ENCODE measurements at regions not wholly inside any gene's neighbourhood (a gene's known extent, or its start where the extent isn't known, plus 50 kb on each side); places are given as distances from the start of the nearest gene placed in this dataset.

DNA sequence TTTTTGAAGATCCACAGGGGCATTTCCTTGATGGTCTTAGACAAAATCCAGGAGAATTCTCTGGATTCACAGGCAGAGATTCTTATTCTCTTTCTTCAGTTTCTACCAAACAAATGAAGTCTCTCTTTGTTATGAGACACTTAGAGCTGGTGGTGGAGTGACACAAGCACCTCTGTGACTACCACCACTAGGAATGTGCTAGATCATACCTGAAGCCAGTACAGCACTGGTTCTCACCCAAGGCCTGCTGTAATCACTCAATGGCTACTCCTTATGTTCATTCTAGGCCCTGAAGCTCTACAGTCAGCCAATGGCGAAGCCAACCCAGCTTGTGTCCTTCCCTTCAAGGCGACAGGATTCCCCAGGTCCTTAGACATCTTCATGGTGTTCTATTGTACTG lies 482.3 kb downstream of the TRAM1L1 start:
- no TSS peak for BruUV-seq (replicated peaks)
- H3K36me3 Mint-ChIP-seq (ENCODE audit: insufficient read depth, unreplicated experiment) = no peaks in the 10 kb centered on the region
- no peak for DNase-seq

DNA sequence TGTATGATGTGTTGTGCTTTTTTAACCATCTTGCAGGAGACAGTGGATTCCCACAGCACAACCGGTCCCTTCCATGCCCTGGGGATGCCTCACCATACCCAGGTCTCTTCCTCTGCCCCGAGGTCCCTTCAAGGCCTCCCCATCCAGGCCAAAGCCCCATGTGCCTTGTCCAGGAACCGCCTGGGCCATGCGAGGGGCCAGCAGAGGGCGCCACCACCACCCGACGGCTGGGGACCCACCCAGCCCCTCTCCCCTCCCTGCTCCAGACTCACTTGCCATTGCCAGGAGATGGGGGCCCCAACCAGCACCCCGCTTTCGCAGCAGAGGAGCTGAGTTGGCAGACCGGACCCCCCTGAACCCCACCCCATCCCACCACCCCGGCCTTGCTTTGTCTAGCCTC lies 485.5 kb downstream of the TRAM1L1 start:
- Mint-ChIP-seq H3K9me3 (ENCODE audit: low read depth, unreplicated experiment) (no peaks in the 10 kb centered on the region), H3K4me3 (ENCODE audit: low read depth, unreplicated experiment) (no peak overlapping the region), H3K27ac (ENCODE audit: unreplicated experiment) (no peak overlapping the region), H3K36me3 (ENCODE audit: insufficient read depth, unreplicated experiment) (no peaks in the 10 kb centered on the region), H3K27me3 (ENCODE audit: unreplicated experiment) (no peaks in the 10 kb centered on the region), H3K4me1 (ENCODE audit: low read depth, unreplicated experiment) (no peaks in the 10 kb centered on the region)
- no peak for DNase-seq
- BruUV-seq (replicated peaks) = no TSS peak
- TF ChIP-seq, protein P1, sequence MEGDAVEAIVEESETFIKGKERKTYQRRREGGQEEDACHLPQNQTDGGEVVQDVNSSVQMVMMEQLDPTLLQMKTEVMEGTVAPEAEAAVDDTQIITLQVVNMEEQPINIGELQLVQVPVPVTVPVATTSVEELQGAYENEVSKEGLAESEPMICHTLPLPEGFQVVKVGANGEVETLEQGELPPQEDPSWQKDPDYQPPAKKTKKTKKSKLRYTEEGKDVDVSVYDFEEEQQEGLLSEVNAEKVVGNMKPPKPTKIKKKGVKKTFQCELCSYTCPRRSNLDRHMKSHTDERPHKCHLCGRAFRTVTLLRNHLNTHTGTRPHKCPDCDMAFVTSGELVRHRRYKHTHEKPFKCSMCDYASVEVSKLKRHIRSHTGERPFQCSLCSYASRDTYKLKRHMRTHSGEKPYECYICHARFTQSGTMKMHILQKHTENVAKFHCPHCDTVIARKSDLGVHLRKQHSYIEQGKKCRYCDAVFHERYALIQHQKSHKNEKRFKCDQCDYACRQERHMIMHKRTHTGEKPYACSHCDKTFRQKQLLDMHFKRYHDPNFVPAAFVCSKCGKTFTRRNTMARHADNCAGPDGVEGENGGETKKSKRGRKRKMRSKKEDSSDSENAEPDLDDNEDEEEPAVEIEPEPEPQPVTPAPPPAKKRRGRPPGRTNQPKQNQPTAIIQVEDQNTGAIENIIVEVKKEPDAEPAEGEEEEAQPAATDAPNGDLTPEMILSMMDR (IDR thresholded peaks at IDR 0.05; ENCODE audit: unreplicated experiment) = no peak
- intact Hi-C loops (cut with micrococcal nuclease; ENCODE audit: unreplicated experiment) = no loop called here
- CTCF ChIA-PET = interaction anchor here (0.7 kb wide), 1 partner anchor 1446 kb away, joined by 4 read pairs; no protein-coding TSS in a partner anchor

More for the DNA sequence above, 482.3 kb downstream of the TRAM1L1 start:
- H3K4me1 Mint-ChIP-seq (ENCODE audit: low read depth, unreplicated experiment) = no peaks in the 10 kb centered on the region
- TF ChIP-seq, protein P1 (IDR thresholded peaks at IDR 0.05; ENCODE audit: unreplicated experiment) = no peak
- H3K9me3 Mint-ChIP-seq (ENCODE audit: low read depth, unreplicated experiment) = no peaks in the 10 kb centered on the region
- intact Hi-C loops (cut with micrococcal nuclease; ENCODE audit: unreplicated experiment) = no loop called here
- CTCF ChIA-PET = no interaction called here
- no peaks in the 10 kb centered on the region for H3K27me3 Mint-ChIP-seq (ENCODE audit: unreplicated experiment)
- no peak overlapping the region for H3K27ac Mint-ChIP-seq (ENCODE audit: unreplicated experiment)
- no peak overlapping the region for H3K4me3 Mint-ChIP-seq (ENCODE audit: low read depth, unreplicated experiment)

DNA sequence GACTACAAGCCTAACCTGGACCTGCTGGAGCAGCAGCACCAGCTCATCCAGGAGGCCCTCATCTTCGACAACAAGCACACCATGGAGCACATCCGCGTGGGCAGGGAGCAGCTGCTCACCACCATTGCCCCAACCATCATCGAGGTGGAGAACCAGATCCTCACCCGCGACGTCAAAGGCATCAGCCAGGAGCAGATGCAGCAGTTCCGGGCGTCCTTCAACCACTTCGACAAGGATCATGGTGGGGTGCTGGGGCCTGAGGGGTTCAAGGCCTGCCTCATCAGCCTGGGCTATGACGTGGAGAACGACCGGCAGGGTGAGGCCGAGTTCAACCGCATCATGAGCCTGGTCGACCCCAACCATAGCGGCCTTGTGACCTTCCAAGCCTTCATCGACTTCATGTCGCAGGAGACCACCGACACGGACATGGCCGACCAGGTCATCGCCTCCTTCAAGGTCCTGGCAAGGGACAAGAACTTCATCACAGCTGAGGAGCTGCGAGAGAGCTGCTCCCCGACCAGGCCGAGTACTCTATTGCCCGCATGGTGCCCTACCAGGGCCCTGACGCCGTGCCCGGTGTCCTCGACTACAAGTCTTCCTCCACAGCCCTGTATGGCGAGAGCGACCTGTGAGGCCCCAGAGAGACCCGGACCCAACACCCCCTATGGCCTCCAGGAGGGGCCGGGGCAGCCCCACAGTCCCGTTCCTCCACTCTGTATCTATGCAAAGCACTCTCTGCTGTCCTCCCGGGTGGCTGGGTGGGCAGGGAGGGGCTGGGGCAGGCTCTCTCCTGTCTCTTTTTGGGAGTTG lies 486.2 kb downstream of the TRAM1L1 start:
- H3K9me3 Mint-ChIP-seq (ENCODE audit: low read depth, unreplicated experiment) = no peaks in the 10 kb centered on the region
- BruUV-seq (replicated peaks) = no TSS peak
- CTCF ChIA-PET = no interaction called here
- no peak overlapping the region for H3K27ac Mint-ChIP-seq (ENCODE audit: unreplicated experiment)
- DNase-seq = no peak
- intact Hi-C loops (cut with micrococcal nuclease; ENCODE audit: unreplicated experiment) = no loop called here
- H3K27me3 Mint-ChIP-seq (ENCODE audit: unreplicated experiment) = no peaks in the 10 kb centered on the region
- no peaks in the 10 kb centered on the region for H3K4me1 Mint-ChIP-seq (ENCODE audit: low read depth, unreplicated experiment)
- no peak overlapping the region for H3K4me3 Mint-ChIP-seq (ENCODE audit: low read depth, unreplicated experiment)
- H3K36me3 Mint-ChIP-seq (ENCODE audit: insufficient read depth, unreplicated experiment) = no peaks in the 10 kb centered on the region
- TF ChIP-seq, protein P1 (IDR thresholded peaks at IDR 0.05; ENCODE audit: unreplicated experiment) = no peak

DNA sequence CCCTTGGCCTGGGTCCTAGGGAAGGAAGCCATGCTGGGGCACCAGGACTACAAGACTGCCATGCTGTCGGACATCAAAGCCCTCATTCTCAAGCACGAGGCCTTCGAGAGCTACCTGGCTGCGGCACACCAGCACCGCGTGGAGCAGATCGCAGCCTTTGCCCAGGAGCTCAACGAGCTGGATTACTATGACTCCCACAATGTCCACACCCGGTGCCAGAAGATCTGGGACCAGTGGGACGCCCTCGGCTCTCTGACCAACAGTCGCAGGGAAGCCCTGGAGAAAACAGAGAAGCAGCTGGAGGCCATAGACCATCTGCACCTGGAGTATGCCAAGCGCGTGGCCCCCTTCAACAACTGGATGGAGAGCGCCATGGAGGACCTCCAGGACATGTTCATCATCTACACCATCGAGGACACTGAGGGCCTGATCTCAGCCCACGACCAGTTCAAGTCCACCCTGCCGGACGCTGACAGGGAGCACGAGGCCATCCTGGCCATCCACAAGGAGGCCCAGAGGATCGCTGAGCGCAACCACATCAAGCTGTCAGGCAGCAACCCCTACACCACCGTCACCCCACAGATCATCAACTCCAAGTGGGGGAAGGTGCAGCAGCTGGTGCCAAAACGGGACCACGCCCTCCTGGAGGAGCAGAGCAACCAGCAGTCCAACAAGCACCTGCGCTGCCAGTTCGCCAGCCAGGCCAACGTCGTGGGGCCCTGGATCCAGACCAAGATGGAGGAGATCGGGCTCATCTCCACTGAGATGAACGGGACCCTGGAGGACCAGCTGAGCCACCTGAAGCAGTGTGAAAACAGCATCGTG lies 487.0 kb downstream of the TRAM1L1 start:
- CTCF ChIA-PET = no interaction called here
- Mint-ChIP-seq H3K27ac (ENCODE audit: unreplicated experiment) (no peak overlapping the region), H3K4me3 (ENCODE audit: low read depth, unreplicated experiment) (no peak overlapping the region), H3K9me3 (ENCODE audit: low read depth, unreplicated experiment) (no peaks in the 10 kb centered on the region), H3K36me3 (ENCODE audit: insufficient read depth, unreplicated experiment) (no peaks in the 10 kb centered on the region), H3K27me3 (ENCODE audit: unreplicated experiment) (no peaks in the 10 kb centered on the region), H3K4me1 (ENCODE audit: low read depth, unreplicated experiment) (no peaks in the 10 kb centered on the region)
- no TSS peak for BruUV-seq (replicated peaks)
- intact Hi-C loops (cut with micrococcal nuclease; ENCODE audit: unreplicated experiment) = no loop called here
- DNase-seq = no peak
- TF ChIP-seq, protein P1 (IDR thresholded peaks at IDR 0.05; ENCODE audit: unreplicated experiment) = no peak
